ENCODE measurements at regions not wholly inside any gene's neighbourhood (a gene's known extent, or its start where the extent isn't known, plus 50 kb on each side); places are given as distances from the start of the nearest gene placed in this dataset.
"Not testable (repeated sequence)": the region's sequence is repeated elsewhere in the genome, so short reads cannot be mapped to it uniquely, and the experiment has no call there.

DNA sequence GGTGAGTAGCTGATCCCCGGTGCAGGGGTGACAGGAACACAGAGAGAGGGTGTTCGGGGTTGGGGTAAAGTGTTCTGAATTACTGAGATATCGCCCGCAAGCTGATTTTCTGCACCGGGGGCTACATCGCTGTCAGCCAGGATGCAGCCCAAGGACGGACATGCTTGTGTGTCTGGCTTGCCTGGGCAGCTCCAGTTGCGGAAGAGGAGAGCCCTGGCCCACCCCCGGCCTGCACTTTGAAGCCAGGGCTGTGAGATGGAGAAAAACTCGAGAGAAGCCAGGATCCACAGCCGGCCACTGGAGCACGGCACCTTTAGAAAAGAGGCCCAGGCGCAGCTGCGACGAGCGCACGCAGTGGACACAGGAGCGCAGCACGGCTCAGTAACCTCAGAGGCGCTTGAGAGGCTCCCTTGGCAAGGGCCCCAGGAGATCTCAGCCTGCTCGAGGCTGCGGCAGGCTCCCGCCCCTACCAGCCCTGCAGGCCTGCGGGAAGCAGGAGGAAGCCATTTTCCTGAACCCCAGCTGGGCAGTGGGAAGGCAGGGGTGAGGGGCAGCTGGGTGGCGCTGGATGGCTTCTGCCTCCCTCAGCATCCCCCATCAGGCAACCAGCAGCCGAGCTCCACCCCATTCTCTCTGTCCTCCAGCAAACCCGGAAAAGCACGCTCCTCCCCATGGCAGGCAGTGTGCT, 59.2 kb downstream of the C9orf50 start:
- Mint-ChIP-seq H3K4me3 (no peak overlapping the region), H3K36me3 (no peaks in the 10 kb centered on the region), H3K27me3 (no peaks in the 10 kb centered on the region), H3K9me3 (no peaks in the 10 kb centered on the region), H3K27ac (no peak overlapping the region), H3K4me1 (no peaks in the 10 kb centered on the region)

DNA sequence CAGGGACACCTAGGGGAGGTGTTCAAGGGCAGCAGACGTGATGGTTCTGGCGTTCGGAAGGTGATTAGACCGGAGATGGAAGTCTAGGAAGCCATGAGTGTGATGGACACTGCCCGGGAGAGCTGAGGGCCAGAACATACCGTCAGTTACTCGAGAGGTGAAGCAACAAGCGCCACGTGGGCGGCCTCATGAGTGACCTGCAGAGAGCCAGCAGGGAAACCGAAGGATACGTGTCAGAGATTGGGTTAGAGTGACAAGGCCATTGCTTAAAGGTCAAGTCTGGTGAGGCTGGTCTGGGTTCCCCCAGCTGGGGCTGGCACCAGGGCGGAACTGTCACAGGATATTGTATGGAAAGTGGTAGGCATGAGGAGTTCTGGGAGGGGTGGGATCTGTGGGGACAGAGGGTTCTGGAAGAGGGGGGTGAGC, 60.0 kb downstream of the C9orf50 start:
- Mint-ChIP-seq H3K36me3 (no peaks in the 10 kb centered on the region), H3K4me3 (no peak overlapping the region), H3K27me3 (no peaks in the 10 kb centered on the region), H3K4me1 (no peaks in the 10 kb centered on the region), H3K27ac (no peak overlapping the region), H3K9me3 (no peaks in the 10 kb centered on the region)

GRCh38 chr9:129559506-129559881, 61.4 kb downstream of the C9orf50 start:
- Mint-ChIP-seq H3K36me3 (no peaks in the 10 kb centered on the region), H3K27me3 (no peaks in the 10 kb centered on the region), H3K4me3 (no peak overlapping the region), H3K4me1 (no peaks in the 10 kb centered on the region), H3K27ac (no peak overlapping the region), H3K9me3 (no peaks in the 10 kb centered on the region)

GRCh38 chr9:129558551-129559505, 62.1 kb downstream of the C9orf50 start:
- no peaks in the 10 kb centered on the region for H3K27me3 Mint-ChIP-seq
- H3K9me3 Mint-ChIP-seq: no peaks in the 10 kb centered on the region
- no peak overlapping the region for H3K27ac Mint-ChIP-seq
- H3K36me3 Mint-ChIP-seq: no peaks in the 10 kb centered on the region
- no peaks in the 10 kb centered on the region for H3K4me1 Mint-ChIP-seq
- H3K4me3 Mint-ChIP-seq: no peak overlapping the region

DNA sequence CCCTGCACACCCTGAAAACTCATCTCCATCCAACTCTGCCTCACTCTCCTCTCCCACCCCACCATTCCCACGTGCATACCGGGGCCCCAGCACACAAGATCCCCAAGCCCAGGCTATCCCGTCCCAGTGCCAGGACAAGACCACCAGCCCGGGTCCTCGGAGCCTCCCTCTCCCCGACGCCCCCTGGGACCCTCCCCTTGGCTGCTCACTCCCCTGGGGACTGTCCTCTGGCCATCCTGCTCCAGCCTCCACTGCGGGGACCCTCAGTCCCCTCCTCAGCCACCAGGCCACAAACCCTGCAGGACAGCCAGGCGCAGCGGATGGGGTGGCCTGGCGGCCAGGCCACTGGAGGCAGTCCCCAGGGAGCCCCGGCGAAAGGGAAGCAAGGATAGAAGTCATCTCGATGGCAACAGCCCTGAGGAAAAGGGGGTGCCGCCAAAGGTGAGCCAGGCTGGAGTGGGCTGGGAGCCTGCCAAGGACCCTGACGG, 62.8 kb downstream of the C9orf50 start:
- no peaks in the 10 kb centered on the region for H3K4me1 Mint-ChIP-seq
- no peaks in the 10 kb centered on the region for H3K9me3 Mint-ChIP-seq
- H3K27ac Mint-ChIP-seq: no peak overlapping the region
- H3K36me3 Mint-ChIP-seq: no peaks in the 10 kb centered on the region
- H3K27me3 Mint-ChIP-seq: no peaks in the 10 kb centered on the region
- no peak overlapping the region for H3K4me3 Mint-ChIP-seq

DNA sequence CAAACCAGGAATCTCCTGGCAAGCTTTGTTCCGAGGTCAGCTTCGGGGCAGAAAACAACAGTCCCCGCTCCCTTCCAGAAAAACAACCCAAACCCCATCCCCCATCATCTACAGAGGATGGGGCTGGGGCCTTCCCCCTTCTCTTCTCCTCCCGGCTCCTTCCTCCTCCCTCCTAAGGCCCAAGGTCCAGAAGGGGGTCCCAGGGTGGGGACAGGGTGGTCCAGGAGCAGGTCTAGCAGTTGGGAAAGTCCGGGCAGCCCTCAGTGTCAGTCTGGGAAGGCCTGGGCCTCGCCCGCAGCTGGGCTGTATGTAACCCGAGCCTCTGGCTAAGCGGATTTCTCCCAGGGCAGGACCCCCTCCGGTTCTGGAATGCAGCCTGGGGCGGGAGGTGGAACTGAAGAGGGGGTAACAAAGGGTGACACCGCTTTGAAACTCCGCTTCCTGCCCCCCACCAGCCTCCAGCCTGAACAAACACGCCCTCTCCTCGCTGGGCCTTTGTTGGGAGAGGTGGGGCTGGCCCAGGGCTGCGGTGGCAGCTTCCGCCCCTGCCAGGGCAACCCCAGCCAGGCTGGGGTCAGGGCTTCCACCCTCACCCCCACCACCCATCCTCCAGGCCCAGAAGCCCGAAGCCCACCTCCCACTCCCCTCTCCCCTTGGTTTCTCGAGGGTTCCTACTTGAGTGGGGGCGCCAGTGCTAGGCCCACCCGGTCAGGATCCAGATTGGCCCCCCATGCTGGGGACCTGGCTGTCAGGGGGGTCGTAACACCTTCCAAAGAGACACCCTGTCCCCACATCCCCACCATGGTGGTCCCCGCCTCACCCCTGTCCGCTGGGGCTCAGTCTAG, 63.5 kb downstream of the C9orf50 start:
- no peaks in the 10 kb centered on the region for H3K4me1 Mint-ChIP-seq
- no peaks in the 10 kb centered on the region for H3K27me3 Mint-ChIP-seq
- H3K9me3 Mint-ChIP-seq: no peaks in the 10 kb centered on the region
- no peak overlapping the region for H3K27ac Mint-ChIP-seq
- H3K36me3 Mint-ChIP-seq: no peaks in the 10 kb centered on the region
- H3K4me3 Mint-ChIP-seq: no peak overlapping the region

DNA sequence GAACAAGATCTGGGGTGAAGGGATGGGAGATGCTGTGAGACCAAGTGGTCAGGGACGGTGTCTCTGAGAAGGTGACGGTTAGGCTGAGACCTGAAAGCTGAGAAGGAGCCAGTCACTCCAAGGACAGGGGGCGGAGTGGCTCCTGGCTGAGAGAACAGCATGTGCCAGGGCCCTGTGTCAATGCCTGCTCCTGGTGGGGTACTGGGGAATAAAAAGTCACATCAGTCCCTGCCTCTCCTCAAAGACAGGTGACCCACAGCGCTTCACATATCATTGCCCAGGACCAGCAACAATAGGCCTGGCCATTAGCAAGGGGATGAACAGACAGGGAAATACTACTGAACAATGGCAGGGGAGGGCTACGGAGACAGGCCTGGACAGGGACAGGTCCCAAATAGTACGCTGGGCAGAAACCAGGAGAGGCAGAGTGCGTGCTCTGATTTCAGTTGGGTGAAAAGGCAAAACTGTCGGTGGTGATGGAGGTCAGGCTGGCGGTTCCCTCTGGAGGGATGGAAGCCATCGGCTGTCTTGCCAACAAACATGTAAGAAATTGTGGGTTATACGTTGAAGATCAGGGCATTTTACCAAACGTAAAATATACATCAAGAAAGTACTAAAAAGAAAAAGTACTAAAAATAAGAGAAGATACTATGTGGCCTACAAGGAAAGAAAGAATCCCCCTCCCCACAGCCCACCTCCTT, 64.3 kb downstream of the C9orf50 start:
- Mint-ChIP-seq H3K27me3 (no peaks in the 10 kb centered on the region), H3K9me3 (no peaks in the 10 kb centered on the region), H3K4me3 (no peak overlapping the region), H3K4me1 (no peaks in the 10 kb centered on the region), H3K27ac (no peak overlapping the region), H3K36me3 (no peaks in the 10 kb centered on the region)

DNA sequence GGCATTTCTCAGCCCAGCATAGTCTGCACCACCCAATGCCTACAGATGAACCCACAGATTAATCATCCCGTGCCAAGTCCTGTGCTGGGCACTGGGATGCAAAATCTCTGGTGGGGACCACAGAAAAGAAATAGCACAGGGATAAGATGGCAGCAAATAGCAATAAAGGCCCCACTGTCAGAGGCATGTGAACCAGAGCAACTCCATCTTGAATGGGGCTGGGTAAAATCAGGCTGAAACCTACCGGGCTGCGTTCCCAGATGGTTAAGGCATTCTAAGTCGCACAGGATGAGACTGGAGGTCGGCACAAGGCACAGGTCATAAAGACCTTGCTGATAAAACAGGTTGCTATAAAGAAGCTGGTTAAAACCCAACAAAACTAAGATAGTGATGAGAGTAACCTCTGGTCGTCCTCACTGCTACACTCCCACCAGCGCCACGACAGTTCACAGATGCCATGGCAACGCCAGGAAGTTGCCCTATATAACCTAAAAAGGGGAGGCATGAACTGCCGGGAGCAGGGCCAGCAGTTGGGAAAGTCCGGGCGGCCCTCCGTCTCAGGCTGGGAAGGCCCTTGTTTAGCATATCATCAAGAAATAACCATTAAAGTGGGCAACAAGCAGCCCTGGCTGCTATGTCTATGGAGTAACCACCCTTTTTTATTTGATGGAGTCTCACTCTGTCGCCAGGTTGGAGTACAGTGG, 65.2 kb downstream of the C9orf50 start:
- no peak overlapping the region for H3K4me3 Mint-ChIP-seq
- no peaks in the 10 kb centered on the region for H3K4me1 Mint-ChIP-seq
- H3K9me3 Mint-ChIP-seq: no peaks in the 10 kb centered on the region
- no peaks in the 10 kb centered on the region for H3K36me3 Mint-ChIP-seq
- no peak overlapping the region for H3K27ac Mint-ChIP-seq
- peaks cover 1% of the 10 kb centered on the region for H3K27me3 Mint-ChIP-seq

GRCh38 chr9:129554649-129555048, 66.3 kb downstream of the C9orf50 start:
- Mint-ChIP-seq H3K9me3 (no peaks in the 10 kb centered on the region), H3K36me3 (no peaks in the 10 kb centered on the region), H3K27ac (no peak overlapping the region), H3K4me3 (no peak overlapping the region), H3K27me3 (peaks cover 4% of the 10 kb centered on the region), H3K4me1 (no peaks in the 10 kb centered on the region)

DNA sequence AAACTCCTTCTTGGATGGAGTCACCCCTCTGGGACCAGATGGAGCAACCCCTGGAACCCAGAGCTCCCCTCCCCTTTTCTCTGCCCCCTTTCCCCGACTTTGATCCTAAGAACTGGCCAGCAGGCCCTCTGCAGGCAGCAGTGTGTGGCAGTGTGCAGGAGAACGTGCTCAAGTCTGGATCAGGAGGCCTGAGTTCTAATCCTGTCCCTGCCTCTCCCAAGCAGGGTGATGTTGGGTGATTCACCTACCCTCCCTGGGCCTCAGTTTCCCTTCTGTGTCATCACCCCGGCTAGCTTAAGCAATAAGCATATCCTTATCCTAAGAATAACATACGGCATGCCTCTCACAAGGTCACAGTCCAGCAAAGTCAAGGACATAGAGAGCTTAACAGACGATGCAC, 67.6 kb downstream of the C9orf50 start:
- no peaks in the 10 kb centered on the region for H3K9me3 Mint-ChIP-seq
- no peak overlapping the region for H3K27ac Mint-ChIP-seq
- H3K27me3 Mint-ChIP-seq: peaks cover 7% of the 10 kb centered on the region
- no peaks in the 10 kb centered on the region for H3K36me3 Mint-ChIP-seq
- H3K4me3 Mint-ChIP-seq: no peak overlapping the region
- H3K4me1 Mint-ChIP-seq: peaks cover 5% of the 10 kb centered on the region

DNA sequence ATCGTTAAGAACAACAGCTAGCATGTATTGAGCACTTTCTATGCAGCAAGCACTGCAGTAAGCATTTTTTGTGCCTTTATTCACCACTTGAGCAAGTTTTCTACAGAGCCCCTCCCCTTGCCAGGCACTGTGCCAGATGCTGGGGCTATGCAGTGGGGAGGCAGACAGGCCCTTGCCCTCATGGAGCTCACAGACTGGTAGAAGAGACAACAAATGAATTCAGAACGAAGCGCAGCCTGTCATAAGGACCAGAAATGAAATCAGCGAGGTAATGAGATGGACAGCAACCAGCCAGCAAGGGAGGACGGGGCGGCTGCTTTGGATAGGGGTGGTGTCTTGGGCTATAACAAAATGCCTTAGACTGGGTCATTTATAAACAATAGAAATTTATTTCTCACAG, 68.8 kb downstream of the C9orf50 start:
- Mint-ChIP-seq H3K27ac (no peak overlapping the region), H3K9me3 (no peaks in the 10 kb centered on the region), H3K4me3 (no peak overlapping the region), H3K36me3 (no peaks in the 10 kb centered on the region), H3K27me3 (peaks cover 7% of the 10 kb centered on the region), H3K4me1 (peaks cover 5% of the 10 kb centered on the region)

GRCh38 chr9:129551393-129551973, 69.4 kb downstream of the C9orf50 start:
- Mint-ChIP-seq H3K27me3 (peaks cover 9% of the 10 kb centered on the region), H3K36me3 (no peaks in the 10 kb centered on the region), H3K27ac (no peak overlapping the region), H3K4me1 (peaks cover 5% of the 10 kb centered on the region), H3K9me3 (no peaks in the 10 kb centered on the region), H3K4me3 (no peak overlapping the region)

DNA sequence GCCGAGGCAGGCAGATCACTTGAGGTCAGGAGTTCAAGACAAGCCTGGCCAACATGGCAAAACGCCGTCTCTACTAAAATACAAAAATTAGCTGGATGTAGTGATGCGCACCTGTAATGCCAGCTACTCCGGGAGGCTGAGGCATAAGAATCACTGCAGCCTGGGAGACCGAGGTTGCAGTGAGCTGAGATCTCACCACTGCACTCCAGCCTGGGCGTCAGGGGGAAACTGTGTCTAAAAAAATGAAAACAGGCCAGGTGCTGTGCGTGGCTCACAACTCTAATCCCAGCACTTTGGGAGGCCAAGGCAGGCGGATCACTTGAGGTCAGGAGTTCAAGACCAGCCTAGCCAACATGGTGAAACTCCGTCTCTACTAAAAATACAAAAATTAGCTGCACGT, 69.9 kb downstream of the C9orf50 start:
- not testable (repeated sequence) for H3K4me1 Mint-ChIP-seq, H3K27me3 Mint-ChIP-seq, H3K36me3 Mint-ChIP-seq, H3K27ac Mint-ChIP-seq, H3K9me3 Mint-ChIP-seq
- H3K4me3 Mint-ChIP-seq: peak overlapping the region; percentile 59

DNA sequence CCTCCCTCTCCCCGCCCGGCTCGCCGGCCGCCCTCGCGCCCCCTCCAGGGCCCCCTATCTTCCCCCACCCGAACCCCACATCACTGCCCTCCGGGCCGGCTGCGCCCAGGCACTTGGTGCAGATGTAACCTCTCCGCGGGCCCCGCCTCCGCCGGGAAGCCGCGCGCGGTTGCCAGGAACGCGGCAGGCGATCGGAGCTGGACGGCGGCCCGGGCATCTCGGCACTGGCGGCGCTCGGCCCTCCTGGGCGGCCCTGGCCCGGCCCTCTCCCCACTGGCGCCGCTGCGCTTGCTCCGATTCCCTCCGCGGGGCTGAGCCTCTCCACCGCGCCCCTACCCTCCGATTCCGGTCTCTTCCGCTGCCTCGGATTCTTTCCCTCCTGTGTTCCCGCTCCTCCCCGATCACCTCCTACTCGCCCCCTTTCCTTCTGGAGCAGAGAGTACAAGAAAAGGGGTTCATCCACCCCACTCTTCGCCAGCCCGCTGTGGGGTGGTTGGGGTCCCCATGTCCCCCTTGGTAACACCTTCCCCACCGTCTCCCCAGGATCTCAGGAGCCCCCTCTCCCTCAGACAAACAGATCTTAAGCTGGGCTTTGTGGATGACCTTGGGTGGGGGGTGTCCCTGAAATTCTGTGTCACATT, 70.6 kb downstream of the C9orf50 start:
- Mint-ChIP-seq H3K4me1 (peaks cover 5% of the 10 kb centered on the region), H3K4me3 (peak overlapping the region; percentile 59), H3K9me3 (no peaks in the 10 kb centered on the region), H3K27ac (no peak overlapping the region), H3K27me3 (peaks cover 9% of the 10 kb centered on the region), H3K36me3 (no peaks in the 10 kb centered on the region)

Data from activated naive CD4-positive, alpha-beta T cell treated with anti-CD3 and anti-CD28 coated beads, Interleukin-2, amount 50 U/mL, for 24 hours (primary cell).